PC-9 (cell line): ENCODE measurements at regions not wholly inside any gene's neighbourhood (a gene's known extent, or its start where the extent isn't known, plus 50 kb on each side); places are given as distances from the start of the nearest gene placed in this dataset.

Source experiments
- BruUV-seq: library from RNA; stranded (reverse); fragments of 400-500 nt; replicated peaks from 2 replicates; lab custom pipeline; 2021; lab: Mats Ljungman, UMichigan
- CTCF ChIA-PET: fragments of 300-600 bp; sonication (Branson Sonifier 250); formaldehyde crosslinking; loops from one replicate; lab custom pipeline; 2022; ENCODE audit warnings: antibody characterized with exemption; lab: Charles Lee
- POLR2A ChIA-PET: fragments of 300-600 bp; sonication (Branson Sonifier 250); formaldehyde crosslinking; loops from one replicate; lab custom pipeline; 2022; ENCODE audit warnings: antibody characterized with exemption; ENCODE audit not compliant: unreplicated experiment; lab: Charles Lee
- DNase-seq, 2 experiments: peaks; one replicate each; pipeline versions ENCODE4 v3.0.0 to v3.0.0-alpha.2; 2015 to 2022; ENCODE audit warnings: mixed read lengths in 1 of 2
- H2AFZ ChIP-seq: fragments of 200-600 bp; sonication (generic); 2 replicates; pipeline ENCODE4 v1.8.1; 2017; ENCODE audit warnings: antibody characterized with exemption
- H3F3A ChIP-seq: fragments of 200-600 bp; sonication (generic); 2 replicates; pipeline ENCODE4 v1.8.1; 2017; ENCODE audit warnings: antibody characterized with exemption, mild to moderate bottlenecking, low read depth; ENCODE audit not compliant: insufficient read depth
- H3K27ac ChIP-seq: fragments of 200-600 bp; sonication (generic); 2 replicates; pipeline ENCODE4 v1.6.1; 2016; ENCODE audit warnings: mixed run types
- H3K27me3 ChIP-seq: fragments of 200-600 bp; sonication (generic); 2 replicates; pipeline ENCODE4 v1.6.1; 2016; ENCODE audit warnings: low read depth, mixed run types; ENCODE audit not compliant: insufficient read depth
- H3K36me3 ChIP-seq: fragments of 200-600 bp; sonication (generic); 2 replicates; pipeline ENCODE4 v1.6.1; 2016; ENCODE audit warnings: low read depth, mixed run types
- H3K4me1 ChIP-seq: fragments of 200-600 bp; sonication (generic); replicated peaks from 2 replicates; pipeline ENCODE4 v1.6.1; 2016; ENCODE audit warnings: mixed run types; ENCODE audit not compliant: insufficient read depth
- H3K4me2 ChIP-seq: fragments of 200-600 bp; sonication (generic); 2 replicates; pipeline ENCODE4 v1.6.1; 2017; ENCODE audit warnings: mixed run types
- H3K4me3 ChIP-seq: fragments of 200-600 bp; sonication (generic); 2 replicates; pipeline ENCODE4 v1.6.1; 2016; ENCODE audit warnings: mixed run types
- H3K79me2 ChIP-seq: fragments of 200-600 bp; sonication (generic); 2 replicates; pipeline ENCODE4 v1.6.1; 2017; ENCODE audit warnings: low read depth, mixed run types
- H3K9me2 ChIP-seq: fragments of 200-600 bp; sonication (generic); 2 replicates; pipeline ENCODE4 v1.8.1; 2017; ENCODE audit warnings: mild to moderate bottlenecking; ENCODE audit not compliant: insufficient read depth
- H3K9me3 ChIP-seq: fragments of 200-600 bp; sonication (generic); 2 replicates; pipeline ENCODE4 v1.8.1; 2016; ENCODE audit warnings: low read depth; ENCODE audit not compliant: insufficient read depth
- H4K20me1 ChIP-seq: fragments of 200-600 bp; sonication (generic); 2 replicates; pipeline ENCODE4 v1.8.1; 2017; ENCODE audit not compliant: insufficient read depth
- CTCF ChIP-seq: fragments of 200-600 bp; sonication (generic); conservative IDR thresholded peaks from 2 replicates; pipeline ENCODE4 v1.6.1; 2017; ENCODE audit warnings: mixed run types, antibody characterized with exemption, mild to moderate bottlenecking, moderate library complexity
- EZH2 ChIP-seq: fragments of 200-600 bp; sonication (generic); IDR thresholded peaks from 2 replicates; pipeline ENCODE4 v1.8.0; 2017; ENCODE audit warnings: antibody characterized with exemption, low read depth
- intact Hi-C: fragments of 100-400 bp; cut with micrococcal nuclease; formaldehyde crosslinking; loops from one replicate; pipeline ENCODE4 v1.10.0; 2022; ENCODE audit not compliant: unreplicated experiment

GRCh38 chr4:181688432-181688831 is 554.8 kb upstream of the TENM3 start:
- no peaks in the 10 kb centered on the region for H3K9me3 ChIP-seq

GRCh38 chr4:181688872-181689271 is 554.3 kb upstream of the TENM3 start:
- POLR2A ChIA-PET: no interaction called here

More at GRCh38 chr4:181688432-181688831, 554.8 kb upstream of the TENM3 start:
- Histone ChIP-seq H3K79me2 (no peaks in the 10 kb centered on the region), H3K4me3 (no peak overlapping the region), H3K4me1 (no peaks in the 10 kb centered on the region), H3K27ac (no peak overlapping the region), H3K4me2 (no peak overlapping the region), H2AFZ (no peak overlapping the region), H3K9me2 (no peaks in the 10 kb centered on the region), H3F3A (no peaks in the 10 kb centered on the region), H4K20me1 (no peaks in the 10 kb centered on the region), H3K36me3 (no peaks in the 10 kb centered on the region), H3K27me3 (no peaks in the 10 kb centered on the region)
- no TSS peak for BruUV-seq
- intact Hi-C loops: no loop called here
- no peak for DNase-seq
- ChIA-PET POLR2A (no interaction called here), CTCF (no interaction called here)
- TF ChIP-seq CTCF: no peak

GRCh38 chr4:181690498-181690897 is 552.7 kb upstream of the TENM3 start:
- ChIA-PET CTCF (no interaction called here), POLR2A (no interaction called here)
- TF ChIP-seq CTCF: no peak
- no peak for TF ChIP-seq EZH2
- 0 out of 2 replicates have a peak, but pooled peaks cover under 1% of the 10 kb centered on the region for H3K27me3 ChIP-seq
- H3K36me3 ChIP-seq: no peaks in the 10 kb centered on the region
- H3K4me2 ChIP-seq: no peak overlapping the region
- no peaks in the 10 kb centered on the region for H3K9me2 ChIP-seq
- no peak overlapping the region for H3K4me3 ChIP-seq
- intact Hi-C loops: no loop called here
- no peaks in the 10 kb centered on the region for H3K9me3 ChIP-seq
- no peaks in the 10 kb centered on the region for H3K4me1 ChIP-seq
- no peak overlapping the region for H3K27ac ChIP-seq
- H4K20me1 ChIP-seq: no peaks in the 10 kb centered on the region
- no peak overlapping the region for H2AFZ ChIP-seq
- BruUV-seq: no TSS peak
- no peaks in the 10 kb centered on the region for H3F3A ChIP-seq
- H3K79me2 ChIP-seq: no peaks in the 10 kb centered on the region
- no peak for DNase-seq

More at GRCh38 chr4:181688872-181689271, 554.3 kb upstream of the TENM3 start:
- intact Hi-C loops: no loop called here
- H3K36me3 ChIP-seq: no peaks in the 10 kb centered on the region
- no peaks in the 10 kb centered on the region for H3K9me2 ChIP-seq
- no TSS peak for BruUV-seq
- no peaks in the 10 kb centered on the region for H3K27me3 ChIP-seq
- no peak for DNase-seq
- H3K27ac ChIP-seq: no peak overlapping the region
- H2AFZ ChIP-seq: no peak overlapping the region
- H3K4me3 ChIP-seq: no peak overlapping the region
- no peaks in the 10 kb centered on the region for H4K20me1 ChIP-seq
- no peak overlapping the region for H3K4me2 ChIP-seq
- H3K9me3 ChIP-seq: no peaks in the 10 kb centered on the region
- H3F3A ChIP-seq: no peaks in the 10 kb centered on the region
- CTCF ChIA-PET: no interaction called here
- H3K79me2 ChIP-seq: no peaks in the 10 kb centered on the region
- TF ChIP-seq EZH2 (no peak), CTCF (no peak)
- H3K4me1 ChIP-seq: no peaks in the 10 kb centered on the region
